ENCODE measurements at regions not wholly inside any gene's neighbourhood (a gene's known extent, or its start where the extent isn't known, plus 50 kb on each side); places are given as distances from the start of the nearest gene placed in this dataset.

DNA sequence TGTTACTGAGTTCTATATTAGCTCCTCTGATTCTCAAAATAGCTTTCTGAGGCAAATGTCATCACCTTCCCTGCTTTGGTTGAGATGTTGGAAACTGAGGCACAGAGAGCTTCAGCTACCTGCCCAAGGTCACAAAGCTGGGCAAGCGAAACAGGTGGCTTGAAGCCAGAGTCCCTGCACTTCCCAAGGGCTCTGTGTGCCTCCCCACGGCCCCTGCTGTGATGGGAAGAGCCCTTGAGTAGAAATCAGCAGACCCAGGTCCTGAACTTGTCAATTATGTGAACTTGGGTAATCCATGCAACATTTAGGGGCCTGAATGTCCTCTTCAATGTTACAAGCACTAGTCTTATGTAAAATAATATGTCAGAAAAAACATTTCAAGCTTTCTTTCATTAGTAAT lies 327.3 kb upstream of the PODXL start:
- no peak for TF ChIP-seq CTCF (IDR thresholded peaks at IDR 0.05)

DNA sequence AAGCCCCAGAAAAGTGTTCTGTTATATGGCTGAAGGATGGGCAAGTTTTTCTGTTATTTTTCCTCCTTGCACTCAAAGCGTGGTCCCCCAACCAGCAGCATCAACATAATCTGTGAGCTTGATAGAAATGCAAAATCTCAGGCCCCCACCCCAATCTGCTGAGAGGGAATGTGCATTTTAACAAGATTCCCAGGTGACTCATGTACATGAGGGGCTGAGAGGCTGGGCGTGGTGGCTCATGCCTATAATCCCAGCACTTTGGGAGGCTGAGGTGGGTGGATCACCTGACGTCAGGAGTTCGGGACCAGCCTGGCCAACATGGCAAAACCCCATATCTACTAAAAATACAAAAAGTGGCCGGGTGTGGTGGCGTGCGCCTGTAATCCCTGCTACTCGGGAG lies 326.8 kb upstream of the PODXL start:
- TF ChIP-seq CTCF (IDR thresholded peaks at IDR 0.05), result no peak

- TF ChIP-seq CTCF (IDR thresholded peaks at IDR 0.05), result no peak
Observed at GRCh38 chr7:131882321-131882720, 325.9 kb upstream of the PODXL start.

- no peak for TF ChIP-seq CTCF (IDR thresholded peaks at IDR 0.05)
Observed at GRCh38 chr7:131880078-131880477, 323.6 kb upstream of the PODXL start.

- no peak for TF ChIP-seq CTCF (IDR thresholded peaks at IDR 0.05)
Observed at GRCh38 chr7:131879424-131879823, 323.0 kb upstream of the PODXL start.

DNA sequence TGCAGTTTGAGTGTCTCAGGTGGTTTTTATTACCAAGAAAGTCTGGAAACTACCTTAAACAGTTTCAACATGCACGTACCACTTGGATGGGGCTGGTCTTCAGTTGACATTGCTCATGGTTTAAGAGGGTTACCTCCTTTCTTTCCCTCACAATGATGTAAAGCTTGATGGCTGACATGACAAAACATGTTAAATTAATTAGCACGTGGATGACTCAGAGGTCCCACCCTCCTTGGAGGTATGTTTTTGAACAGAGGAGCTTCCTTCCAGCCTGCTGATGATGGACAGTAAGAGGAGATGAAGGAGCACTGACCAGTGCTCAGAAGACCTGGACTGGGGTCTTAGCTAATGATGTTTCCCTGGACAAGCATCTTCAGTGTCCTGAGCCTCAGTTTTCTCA lies 322.3 kb upstream of the PODXL start:
- TF ChIP-seq CTCF (IDR thresholded peaks at IDR 0.05), result no peak

GRCh38 chr7:131873581-131873980 lies 317.2 kb upstream of the PODXL start:
- TF ChIP-seq CTCF (IDR thresholded peaks at IDR 0.05), result no peak

- no peak for TF ChIP-seq CTCF (IDR thresholded peaks at IDR 0.05)
Observed at GRCh38 chr7:131869986-131870385, 313.6 kb upstream of the PODXL start.
